Stimulated activated CD8-positive, alpha-beta memory T cell treated with anti-CD3 and anti-CD28 coated beads, Interleukin-12 subunit alpha, Interleukin-12 subunit beta, amount 100 ng/mL, for 24 hours (primary cell): ENCODE measurements at regions not wholly inside any gene's neighbourhood (a gene's known extent, or its start where the extent isn't known, plus 50 kb on each side); places are given as distances from the start of the nearest gene placed in this dataset.
A peak's percentile ranks its signal among the peaks of the same experiment; 100 is the strongest.

Experiments
- DNase-seq: peaks from one replicate; pipeline ENCODE4 v3.0.0-alpha.2; 2020; ENCODE audit errors: extremely low read depth

GRCh38 chr2:9681427-9681817 is 50.6 kb upstream of the YWHAQ start:
- no peak for DNase-seq

- no peak for DNase-seq
Observed at GRCh38 chr2:9685637-9686036, 54.8 kb upstream of the YWHAQ start.

GRCh38 chr2:9686061-9686460 is 55.3 kb upstream of the YWHAQ start:
- DNase-seq: no peak

GRCh38 chr2:9690252-9690651 is 59.5 kb upstream of the YWHAQ start:
- no peak for DNase-seq

- DNase-seq: no peak
Observed at GRCh38 chr2:9690716-9691498, 60.1 kb upstream of the YWHAQ start.

- DNase-seq: no peak
Observed at GRCh38 chr2:9692456-9693195, 61.8 kb upstream of the YWHAQ start.

- DNase-seq: no peak
Observed at GRCh38 chr2:9693196-9693491, 62.3 kb upstream of the YWHAQ start.

- DNase-seq: no peak
Observed at GRCh38 chr2:9693646-9694045, 62.8 kb upstream of the YWHAQ start.

GRCh38 chr2:9694661-9695234 is 64.0 kb upstream of the YWHAQ start:
- no peak for DNase-seq

GRCh38 chr2:9695941-9696340 is 65.1 kb upstream of the YWHAQ start:
- no peak for DNase-seq

GRCh38 chr2:9696731-9697130 is 65.9 kb upstream of the YWHAQ start:
- no peak for DNase-seq

- no peak for DNase-seq
Observed at GRCh38 chr2:9697909-9698308, 67.1 kb upstream of the YWHAQ start.

GRCh38 chr2:9699139-9700108 is 68.6 kb upstream of the YWHAQ start:
- no peak for DNase-seq

GRCh38 chr2:9700109-9700495 is 69.3 kb upstream of the YWHAQ start:
- no peak for DNase-seq

GRCh38 chr2:9702604-9703084 is 71.8 kb upstream of the YWHAQ start:
- no peak for DNase-seq

GRCh38 chr2:9703085-9703678 is 72.4 kb upstream of the YWHAQ start:
- DNase-seq: peak; percentile 78

GRCh38 chr2:9703701-9704221 is 73.0 kb upstream of the YWHAQ start:
- DNase-seq: no peak

- no peak for DNase-seq
Observed at GRCh38 chr2:9704600-9704999, 73.8 kb upstream of the YWHAQ start.

- DNase-seq: no peak
Observed at GRCh38 chr2:9705196-9705595, 74.4 kb upstream of the YWHAQ start.

GRCh38 chr2:9707008-9707407 is 76.2 kb upstream of the YWHAQ start:
- DNase-seq: no peak

- no peak for DNase-seq
Observed at GRCh38 chr2:9707611-9708160, 76.9 kb upstream of the YWHAQ start.
